DMS 273 (cell line): ENCODE measurements at regions not wholly inside any gene's neighbourhood (a gene's known extent, or its start where the extent isn't known, plus 50 kb on each side); places are given as distances from the start of the nearest gene placed in this dataset.
"Not testable (repeated sequence)": the region's sequence is repeated elsewhere in the genome, so short reads cannot be mapped to it uniquely, and the experiment has no call there.

Source experiments
- DNase-seq: peaks from one replicate; lab custom pipeline; 2025; ENCODE audit not compliant: unreplicated experiment; lab: John Stamatoyannopoulos, UW

DNA sequence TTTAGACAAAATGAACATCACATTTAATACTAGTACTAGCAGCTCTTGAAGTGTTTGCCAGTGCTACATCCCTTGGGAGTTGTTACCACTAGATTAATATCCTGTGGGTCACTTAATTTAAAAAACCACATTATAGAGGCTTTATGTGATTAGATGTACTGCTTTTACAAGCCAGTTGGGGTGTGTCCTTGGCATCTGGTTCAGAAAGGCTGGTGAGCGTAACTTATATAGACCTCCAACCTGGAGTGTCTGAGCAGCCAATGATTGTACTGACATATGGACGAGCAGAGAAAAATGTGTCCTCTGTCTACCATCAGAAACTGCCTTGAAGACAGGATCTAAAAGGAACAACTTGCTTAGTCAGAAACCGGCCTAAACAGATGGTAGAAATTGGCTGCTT is 306.2 kb upstream of the ATP11B start:
- peak; percentile 87 for DNase-seq

DNA sequence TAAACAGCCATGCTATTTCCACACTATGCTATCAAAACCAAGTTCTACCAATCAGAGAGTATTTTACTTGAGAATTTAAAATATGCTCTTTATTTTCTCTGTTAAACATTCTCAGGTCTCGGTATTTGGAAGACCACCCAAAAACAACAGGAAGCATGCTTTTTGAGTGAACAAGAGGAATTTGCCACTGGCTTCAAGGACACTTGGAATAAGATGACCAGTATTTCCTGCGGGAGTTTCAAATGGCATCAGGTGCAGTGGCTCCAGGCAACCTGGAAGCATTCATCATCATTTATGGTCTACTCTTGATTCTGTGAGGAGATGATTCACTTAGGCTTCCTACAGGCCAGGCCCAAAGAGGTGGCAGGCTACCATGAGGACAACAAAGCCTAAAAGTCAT is 305.7 kb upstream of the ATP11B start:
- DNase-seq: no peak

DNA sequence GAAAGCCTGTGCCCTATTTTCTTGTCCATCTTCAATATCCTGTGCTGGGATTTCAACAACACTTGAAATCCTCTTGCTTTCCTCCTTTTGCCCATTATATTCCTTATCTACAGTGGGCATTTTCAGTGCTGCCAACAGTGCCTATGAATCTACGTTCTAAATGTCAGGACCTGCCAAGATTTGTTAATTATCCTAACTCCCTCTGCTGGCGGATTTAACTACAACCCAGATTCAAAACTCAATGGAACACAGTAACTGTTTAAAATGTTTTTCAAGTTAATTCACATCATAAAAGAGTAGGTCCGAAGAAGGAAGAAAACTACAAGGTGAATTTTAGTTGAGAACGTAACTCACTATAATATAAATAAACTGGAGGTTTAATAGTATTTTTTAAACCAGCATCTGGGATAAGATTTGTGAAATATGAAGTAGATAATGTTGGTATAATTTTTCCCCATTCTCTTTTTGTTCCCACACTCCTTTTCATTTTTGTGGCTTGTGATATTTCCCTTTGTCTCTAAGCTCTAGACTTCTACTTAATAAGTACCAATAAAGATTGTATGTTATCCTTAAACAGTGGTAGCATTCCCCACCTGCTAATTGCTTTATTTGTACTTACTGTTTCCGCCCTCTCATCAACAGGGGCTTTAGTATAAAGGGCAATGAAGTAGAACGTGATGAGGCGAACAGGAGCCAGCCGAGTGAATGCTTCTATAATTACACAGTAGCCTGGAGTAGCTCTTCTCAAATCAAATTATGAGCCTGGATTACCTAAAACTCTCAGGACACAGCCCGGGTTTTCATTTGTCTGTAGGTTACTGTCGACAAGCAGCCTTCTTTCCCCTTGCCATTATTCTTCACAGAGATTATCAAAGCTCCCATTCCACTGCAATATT is 302.5 kb upstream of the ATP11B start:
- peak; percentile 82 for DNase-seq

DNA sequence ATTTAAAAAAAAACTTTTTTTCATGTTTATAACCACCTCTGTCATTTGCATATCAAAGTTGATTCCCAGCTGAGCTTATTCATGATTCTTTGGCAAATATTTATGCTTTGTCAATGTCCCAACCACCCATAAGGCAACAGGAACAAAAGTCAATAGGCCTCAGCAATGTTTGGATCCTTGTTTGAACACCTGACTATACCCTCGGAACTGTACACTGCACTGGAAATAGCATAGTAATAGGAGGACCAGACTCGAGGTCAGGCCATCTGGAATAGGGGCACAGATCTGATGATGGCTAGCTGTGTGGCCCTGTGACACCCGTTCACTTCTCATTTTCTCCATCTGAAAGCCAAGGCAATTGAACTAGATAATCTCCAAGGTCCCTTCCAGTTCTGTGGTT is 301.7 kb upstream of the ATP11B start:
- DNase-seq: no peak

DNA sequence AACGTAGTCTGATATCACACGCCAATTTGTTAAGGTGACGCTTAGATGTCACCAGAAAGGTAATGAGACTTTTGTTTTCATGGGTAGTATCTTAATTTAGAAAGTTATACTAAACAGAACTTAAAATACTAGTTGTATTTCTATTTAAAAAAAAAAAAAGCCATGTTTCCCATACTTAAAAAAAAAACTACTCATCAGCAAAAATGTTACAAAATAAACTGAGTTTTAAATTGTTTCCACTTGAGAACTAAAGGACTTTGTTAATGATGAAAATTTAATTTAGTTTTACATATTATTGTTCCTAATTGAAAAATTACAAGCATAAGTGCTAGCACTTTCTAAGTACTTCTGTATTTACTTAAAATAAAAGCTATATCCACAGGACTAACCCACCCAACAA is 300.8 kb upstream of the ATP11B start:
- no peak for DNase-seq

DNA sequence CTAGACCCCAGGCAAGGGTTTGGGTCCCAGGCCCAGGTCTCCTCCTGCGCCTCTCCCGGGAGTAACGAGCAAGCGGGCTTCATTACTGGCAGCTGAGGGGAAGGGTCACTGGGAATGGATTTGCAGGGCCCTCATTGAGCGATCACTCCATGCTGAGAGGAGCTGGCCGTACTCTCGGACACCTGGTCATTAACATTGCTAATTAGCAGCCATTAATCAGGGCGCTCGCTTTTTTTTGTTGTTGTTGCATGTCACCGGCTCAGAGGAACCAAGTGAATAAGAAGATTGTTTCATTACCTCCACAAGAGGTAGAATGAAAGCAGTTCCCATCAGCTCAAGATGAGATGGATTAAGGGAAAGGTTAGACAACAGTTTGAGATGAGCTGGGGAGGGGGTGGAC is 293.0 kb upstream of the ATP11B start:
- no peak for DNase-seq

DNA sequence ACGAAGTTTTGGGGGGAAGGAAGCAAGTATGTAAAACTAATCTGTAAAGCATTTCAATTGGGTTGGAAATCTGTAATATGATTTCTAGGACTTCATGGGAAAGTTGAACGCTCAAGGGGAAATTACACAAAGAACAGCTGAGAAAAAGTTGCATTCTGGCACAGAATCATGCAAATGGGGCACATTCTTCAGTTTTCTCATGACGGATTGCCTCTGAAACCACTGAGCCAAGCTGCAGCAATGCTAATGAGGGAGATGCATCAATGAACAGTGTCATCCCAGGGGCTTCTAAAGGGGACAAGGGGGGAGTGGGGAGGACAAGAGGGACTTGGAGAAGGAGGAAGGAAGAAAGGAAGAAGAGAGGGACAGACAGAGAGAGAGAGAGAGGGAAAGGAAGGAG is 291.4 kb upstream of the ATP11B start:
- no peak for DNase-seq

DNA sequence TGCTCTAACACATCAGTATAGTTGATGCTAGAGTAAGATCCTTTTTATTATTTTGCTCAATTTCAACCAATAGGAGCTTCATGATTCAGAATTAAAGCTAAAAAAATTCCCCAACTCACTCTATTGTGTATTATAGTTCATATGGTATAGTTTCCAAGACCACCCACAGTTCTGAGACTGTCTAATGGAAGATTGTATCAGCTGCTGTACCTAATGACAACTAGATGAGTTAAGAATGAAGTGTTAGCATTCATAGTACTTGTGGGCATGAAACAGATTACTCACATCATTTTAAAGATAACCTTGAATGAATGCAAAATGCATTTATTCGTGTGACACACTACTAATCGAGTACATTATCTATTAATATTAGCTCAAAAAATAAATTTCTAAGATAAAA is 289.9 kb upstream of the ATP11B start:
- DNase-seq: no peak

DNA sequence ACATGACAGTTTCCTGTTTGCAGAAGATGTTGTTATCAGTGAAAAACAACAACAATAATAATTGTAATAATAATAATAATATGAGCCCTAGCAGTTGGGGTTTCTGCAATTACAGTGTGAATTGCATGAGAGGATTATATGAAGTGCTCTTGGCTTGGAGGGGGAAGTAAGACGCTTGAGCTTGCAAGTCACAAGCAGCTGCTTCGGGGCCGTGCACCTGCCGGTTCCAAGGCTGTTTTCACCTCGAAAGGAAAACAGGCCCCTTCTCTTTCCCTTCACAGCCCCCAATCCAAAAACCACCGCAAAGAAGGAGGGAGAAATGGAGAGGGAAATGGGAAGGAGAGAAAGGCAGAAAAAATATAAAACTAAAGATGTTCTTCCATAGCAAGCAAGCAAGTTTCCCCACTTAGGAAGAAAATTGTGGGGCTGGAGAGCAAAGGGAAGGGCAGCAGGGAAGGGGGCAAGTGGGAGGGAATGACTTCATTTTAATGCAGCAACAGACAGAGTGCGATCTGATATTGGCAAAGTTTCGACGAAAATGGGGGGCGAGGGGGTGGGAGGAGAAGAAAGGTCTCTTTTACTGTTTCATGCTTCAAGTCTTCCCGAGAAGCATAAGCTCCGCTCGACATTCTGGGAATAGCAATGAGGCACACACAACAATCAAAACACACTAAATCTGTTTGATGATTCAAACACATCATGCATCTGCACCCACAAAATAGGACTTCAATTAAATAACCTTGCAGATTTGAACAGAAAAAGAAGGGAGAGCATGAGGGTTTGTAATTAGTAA is 284.2 kb upstream of the ATP11B start:
- DNase-seq: no peak

DNA sequence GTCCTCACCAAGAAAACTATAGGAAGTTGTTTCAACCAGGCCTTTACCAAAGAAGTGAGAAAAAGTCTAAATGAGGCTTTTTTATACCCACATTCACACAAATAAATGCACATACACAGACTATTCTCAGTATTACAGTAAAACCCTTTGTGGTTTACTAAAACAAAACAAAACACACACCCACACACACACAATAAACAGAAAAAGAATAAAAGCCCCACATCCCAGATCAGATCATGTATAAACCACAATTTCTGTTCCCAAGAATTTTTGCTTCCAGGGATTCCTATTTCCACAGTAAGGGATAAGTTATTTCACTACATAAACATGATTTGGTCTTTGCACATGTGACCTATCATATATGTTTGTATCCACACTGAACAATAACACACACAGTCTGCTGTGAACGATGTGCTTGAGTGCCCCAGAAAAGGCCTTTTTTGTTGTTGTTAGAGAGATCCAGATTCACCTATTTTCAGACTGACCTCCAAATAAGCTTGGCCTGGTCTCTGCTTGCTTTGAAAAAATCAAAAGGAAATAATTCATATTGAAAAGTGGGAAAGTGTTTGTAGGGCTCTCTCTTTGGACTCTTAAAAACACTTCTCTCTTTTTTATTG is 283.4 kb upstream of the ATP11B start:
- DNase-seq: no peak

DNA sequence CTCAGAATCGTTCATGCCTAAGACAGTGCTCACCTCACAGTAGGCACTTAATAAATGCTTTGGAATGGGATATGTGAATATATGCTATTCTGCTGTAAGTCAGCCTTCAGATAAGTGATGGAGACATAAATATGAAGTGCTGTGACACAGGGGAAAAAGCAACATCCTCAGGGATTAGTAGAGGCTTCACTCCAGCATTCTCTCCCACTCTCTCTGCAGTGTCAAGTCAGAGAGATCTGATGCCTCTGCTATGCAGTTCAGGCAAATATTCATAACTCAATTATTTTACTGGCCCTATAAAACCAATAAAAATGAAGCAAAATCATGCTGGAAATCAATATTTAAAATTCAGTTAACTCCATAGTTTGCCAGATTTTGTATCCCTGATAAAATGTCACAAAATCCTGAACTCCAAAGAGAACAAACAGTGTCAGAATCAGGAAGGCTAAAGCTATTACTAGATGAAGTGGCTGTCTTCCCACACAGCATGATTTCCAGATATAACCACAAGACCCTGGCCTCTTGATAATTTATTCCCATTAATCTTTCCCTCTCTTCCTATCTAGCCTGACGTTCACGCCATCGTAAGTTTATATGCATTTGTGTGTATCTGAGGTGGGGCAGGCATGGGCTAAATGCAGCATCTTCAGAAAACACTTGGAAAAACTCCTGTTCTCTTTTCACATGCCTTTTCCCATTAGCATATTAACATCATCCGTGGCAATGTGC is 278.9 kb upstream of the ATP11B start:
- DNase-seq: no peak

DNA sequence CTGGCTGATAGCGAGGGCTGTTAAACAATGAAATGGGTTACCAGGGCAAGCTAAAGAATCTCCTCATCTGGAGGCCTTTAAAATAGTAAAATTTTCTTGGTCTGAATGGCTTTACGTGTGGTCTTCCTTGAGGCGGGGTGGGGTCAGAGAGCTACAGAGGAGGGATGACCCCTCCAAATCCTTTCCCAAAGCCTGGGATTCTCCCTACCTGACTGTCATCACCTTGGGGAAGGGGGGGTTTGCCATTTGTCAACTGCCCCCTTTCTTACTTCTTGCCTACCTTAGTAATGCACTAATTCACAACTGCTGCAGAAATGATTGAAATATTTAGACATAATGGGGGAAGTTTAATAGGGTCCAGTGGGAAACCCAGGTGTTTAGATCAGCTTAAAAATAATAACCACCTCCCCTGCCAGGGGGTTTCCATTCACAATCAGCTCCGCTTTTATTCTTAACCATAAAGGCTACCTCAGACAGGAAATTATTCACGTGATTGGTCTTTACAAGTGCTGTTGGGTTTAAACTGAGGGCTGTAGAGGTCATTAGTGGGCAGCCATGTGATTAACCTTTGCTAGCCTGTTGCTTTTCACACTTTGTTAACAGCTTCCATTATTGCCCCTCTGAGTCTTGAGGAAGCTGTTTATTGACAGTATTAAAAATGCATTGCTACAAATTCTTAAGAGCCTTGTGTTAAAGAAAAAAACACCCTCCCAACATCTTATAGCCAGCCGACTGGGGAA is 276.5 kb upstream of the ATP11B start:
- no peak for DNase-seq

DNA sequence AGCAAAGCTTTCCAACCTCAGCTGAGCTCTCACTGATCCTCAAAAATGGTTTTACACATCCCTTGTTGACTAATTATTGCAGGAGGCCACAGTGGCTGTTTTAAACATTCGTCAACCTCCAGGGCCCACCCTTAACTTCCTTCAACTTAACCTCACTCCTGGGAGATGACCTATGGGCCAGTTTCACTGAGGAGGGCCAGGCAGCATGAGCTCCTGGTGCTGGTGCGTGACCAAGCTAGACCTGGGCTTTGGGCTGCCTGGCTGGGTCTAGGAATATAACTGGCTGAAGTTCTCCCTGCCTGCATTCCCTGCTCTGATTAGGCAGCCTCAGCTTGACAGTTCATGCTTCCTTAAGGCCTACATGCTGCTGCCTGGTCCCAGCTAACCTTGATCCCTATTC is 273.7 kb upstream of the ATP11B start:
- DNase-seq: no peak

DNA sequence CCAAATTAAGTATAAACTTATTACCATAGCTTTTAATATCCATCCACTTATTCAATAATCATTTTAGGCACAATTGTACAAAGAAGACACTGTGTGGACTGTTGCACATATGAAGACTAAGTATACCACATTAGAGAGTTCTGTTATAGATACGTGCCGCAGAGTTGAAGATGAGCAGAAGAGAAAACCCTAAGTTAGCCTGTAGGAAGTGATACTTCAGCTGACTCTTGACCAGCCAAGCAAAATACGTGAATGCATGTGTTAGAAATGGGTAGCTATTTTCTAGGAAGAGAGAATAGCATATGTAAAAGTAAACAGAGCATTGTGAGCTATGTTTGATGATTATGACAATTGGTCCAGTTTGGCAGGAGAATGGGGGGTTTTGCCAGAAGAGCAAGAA is 272.0 kb upstream of the ATP11B start:
- no peak for DNase-seq

DNA sequence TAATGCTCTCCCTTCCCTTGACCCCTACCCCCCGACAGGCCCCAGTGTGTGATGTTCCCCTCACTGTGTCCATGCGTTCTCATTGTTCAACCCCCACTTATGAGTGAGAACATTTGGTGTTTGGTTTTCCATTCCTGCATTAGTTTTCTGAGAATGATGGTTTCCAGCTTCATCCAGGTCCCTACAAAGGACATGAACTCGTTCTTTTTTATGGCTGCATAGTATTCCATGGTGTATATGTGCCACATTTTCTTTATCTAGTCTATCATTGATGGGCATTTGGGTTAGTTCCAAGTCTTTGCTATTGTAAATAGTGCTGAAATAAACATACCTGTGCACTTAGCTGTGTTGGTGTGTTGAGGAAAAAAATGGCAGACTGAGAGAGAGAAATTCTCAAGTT is 269.9 kb upstream of the ATP11B start:
- DNase-seq: not testable (repeated sequence)

DNA sequence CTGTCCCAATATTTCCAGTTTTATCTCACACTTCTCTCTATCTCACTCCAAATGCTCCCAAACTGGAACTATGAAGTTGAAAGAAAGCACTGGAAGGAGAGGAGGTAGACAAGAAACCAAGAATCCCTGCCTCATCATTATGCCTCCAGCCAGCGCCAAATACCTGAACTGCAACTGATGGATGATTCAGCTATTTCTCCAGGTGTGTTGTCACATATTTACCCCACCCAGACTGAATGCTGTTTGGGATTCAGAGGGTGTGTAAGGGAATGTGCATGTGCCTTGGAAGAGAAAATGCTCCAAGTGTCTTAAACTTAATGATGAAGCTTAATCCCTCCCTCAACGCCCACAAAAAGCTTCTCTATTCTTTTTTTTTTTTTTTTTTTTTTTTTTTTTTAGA is 269.5 kb upstream of the ATP11B start:
- no peak for DNase-seq

DNA sequence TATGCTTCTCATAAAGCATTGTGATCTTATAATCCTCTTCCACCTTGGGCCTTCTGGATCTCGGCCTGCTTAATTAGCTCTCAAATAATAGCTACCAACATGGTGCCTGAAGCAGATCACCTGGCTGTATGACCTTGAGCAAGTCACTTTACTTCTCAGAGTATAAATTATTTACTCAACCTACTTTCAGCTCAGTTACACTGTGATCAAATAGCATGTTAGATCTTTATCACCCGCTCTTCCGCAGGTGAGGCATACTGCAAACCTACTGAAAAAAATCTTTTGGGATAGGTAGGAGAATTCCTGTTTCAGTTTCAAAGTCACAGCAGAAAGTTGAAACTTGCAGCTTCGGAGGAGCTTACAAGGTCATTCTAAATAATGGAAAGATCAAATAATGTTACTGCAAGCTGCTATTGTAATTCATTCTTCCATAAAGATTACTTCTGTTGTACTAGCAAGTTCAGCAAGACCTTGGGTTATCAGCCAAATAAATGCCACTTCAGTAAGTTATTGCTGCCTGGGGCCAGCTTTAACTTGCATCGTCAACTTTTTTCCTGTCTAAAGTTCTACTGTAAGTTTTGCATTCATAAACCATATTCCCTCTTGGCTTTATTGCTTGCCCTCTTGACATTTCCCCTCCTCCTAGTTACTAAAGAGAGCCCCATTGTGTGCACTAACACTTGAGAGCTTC is 268.4 kb upstream of the ATP11B start:
- no peak for DNase-seq

DNA sequence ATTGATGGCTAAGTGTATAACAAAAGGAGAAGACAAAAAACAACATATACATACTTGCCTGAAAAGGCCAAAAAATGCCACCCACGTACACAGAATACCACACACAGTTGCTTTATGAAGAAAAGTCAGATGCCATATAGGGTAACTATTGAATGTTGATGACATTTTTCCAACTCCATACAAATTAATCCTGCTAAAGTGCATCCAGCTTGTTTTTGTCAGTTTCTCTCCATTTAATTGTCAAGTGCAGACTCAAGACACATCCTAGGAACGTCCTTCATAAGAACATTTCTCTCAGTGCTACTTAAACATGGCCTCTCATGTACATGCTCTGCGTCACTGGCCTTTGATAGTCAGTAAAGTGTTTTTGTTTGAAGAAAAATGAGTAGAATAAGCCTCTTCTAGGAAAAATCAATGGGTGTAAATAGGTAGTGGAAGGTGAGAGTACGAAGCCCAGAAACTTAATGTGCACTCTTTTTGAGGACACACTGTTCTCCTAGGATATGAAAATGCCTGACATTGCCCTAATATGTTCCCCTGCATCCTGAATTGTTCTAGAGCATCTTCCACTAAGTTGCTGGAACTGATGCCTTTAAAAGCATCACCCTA is 267.4 kb upstream of the ATP11B start:
- DNase-seq: no peak

DNA sequence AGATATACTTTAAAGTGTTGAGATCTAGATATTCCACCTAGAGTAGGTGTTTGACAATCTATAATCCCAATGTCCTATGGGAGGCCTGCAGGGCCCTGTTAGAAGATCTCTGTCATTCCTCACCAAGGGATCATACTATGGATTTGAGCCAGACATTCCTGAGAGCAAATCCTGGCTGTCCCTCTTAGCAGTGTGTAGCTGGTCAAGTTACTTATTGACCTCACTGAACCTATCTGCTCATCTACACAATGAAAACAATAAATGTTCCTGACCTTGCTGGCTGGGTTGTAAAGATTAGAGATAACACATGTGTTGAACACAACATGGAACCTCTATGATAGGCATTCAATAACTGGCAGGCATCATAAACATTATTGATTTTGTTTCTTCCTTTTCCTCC is 265.6 kb upstream of the ATP11B start:
- DNase-seq: no peak

DNA sequence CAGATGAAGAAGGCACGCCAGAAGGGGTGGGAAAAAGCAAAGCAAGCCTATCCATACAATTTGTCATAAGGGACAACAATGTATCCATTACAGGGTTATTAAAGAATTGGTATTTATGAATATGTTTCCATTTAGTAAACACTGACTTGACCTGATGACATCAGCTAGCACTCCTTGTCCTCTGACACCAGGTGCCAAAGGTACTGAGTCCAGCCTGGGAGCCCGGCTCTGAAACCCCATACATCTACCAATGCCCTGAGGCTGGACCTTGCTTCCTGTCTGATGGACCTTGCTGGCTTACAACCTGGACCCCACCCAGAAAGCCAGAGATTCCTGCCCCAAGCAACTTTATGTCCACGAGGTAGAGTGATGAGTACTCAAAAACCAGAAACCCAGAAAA is 263.0 kb upstream of the ATP11B start:
- no peak for DNase-seq
